Activated CD8-positive, alpha-beta memory T cell treated with anti-CD3 and anti-CD28 coated beads for 24 hours (primary cell): ENCODE measurements at regions not wholly inside any gene's neighbourhood (a gene's known extent, or its start where the extent isn't known, plus 50 kb on each side); places are given as distances from the start of the nearest gene placed in this dataset.
"Not testable (repeated sequence)": the region's sequence is repeated elsewhere in the genome, so short reads cannot be mapped to it uniquely, and the experiment has no call there.

Experiments used
- DNase-seq: peaks from one replicate; pipeline ENCODE4 v3.0.0-alpha.2; 2020

DNA sequence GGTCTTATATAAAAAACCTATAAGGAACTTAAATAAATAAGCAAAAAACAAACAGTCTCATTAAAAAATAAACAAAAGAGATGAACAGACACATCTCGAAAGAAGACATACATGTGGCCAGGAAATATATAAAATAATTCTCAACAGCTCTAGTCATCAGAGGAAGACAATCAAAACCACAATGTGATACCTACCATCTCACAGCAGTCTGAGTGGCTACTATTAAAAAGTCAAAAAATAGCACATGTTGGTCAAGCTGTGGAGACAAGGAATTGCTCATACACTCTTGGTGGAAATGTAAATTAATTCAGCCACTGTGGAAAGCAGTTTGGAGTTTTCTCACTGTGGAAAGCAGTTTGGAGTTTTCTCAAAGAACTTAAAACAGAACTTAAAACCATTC lies 100.3 kb upstream of the ADAMTS5 start:
- no peak for DNase-seq

GRCh38 chr21:27062443-27062842 lies 95.6 kb upstream of the ADAMTS5 start:
- DNase-seq, result no peak

DNA sequence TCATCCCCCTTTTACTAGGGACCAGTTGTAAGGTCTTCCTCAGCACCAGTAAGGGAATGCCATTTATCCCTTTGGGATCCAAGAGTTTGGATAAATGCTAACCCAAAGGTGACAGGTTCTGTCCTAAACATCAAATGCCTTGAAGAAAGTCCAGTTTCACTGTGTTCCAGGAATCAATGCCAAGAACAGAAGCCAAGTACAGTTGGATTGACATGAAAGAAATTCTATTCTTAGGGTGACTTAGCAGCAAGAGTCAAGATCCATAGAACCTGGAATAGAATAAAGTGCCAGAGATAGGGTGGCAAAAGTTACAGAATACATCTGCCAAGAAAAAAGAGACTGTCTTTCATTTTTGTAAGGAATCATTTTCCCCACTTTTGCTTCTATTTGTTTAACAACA lies 94.9 kb upstream of the ADAMTS5 start:
- DNase-seq, result no peak

DNA sequence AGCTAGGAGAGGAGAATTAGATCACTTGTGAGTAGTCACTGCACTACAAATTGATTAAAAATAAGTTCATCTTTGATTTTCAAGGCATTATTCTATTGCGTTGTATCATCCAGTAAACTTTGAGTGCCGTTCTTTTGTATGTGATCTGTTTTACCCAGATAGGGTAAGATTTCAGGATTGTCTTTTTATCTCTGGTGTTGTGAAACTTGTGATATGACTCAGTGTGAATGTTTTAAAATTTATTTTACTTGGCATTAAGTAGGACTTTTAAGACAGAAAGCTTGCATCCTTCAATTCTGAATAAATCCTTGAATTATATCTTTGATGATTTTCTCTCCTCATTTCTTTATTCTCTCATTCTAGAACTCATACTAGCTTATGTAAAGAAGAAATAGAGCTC lies 93.3 kb upstream of the ADAMTS5 start:
- DNase-seq, result no peak

DNA sequence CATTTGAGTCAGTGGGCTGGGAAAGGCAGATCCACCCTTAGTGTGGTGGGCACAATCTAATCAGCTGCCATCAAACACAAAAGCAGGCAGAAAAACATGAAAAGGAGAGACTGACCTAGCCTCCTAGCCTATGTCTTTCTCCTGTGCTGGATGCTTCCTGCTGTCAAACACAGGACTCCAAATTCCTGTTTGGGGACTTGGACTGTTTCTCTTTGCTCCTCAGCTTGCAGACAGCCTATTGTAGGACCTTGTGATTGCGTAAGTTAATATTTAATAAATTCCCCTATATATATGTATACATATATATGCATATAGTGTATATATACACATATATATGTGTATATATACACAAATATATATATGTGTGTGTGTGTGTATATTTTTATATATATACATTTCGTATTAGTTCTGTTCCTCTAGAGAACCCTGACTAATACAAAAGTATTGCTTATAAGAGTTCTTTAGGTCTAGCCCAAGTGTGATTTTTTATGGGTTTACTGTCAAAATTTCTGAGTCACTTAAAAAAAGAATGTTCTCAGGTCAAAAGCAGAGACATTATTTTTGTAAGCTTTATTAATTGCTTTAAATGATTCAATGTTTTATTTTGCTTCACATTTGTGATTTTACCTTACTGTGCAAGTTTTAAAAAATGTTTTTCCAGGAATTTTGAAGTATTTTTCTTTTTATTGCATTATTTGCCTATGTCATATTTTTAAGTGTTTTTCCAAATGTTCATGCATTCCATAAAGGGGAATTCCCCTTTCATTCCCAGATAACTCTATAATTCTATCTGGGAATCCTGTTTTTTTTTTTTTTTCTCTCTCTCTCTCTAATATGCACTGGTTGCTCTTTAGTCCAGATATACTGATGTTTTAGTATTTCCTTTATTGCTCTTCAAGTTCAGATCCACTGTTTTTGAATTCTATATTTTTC lies 92.1 kb upstream of the ADAMTS5 start:
- no peak for DNase-seq

- no peak for DNase-seq
These were observed 91.1 kb upstream of the ADAMTS5 start for GRCh38 chr21:27057997-27058396.

- no peak for DNase-seq
These were observed 80.9 kb upstream of the ADAMTS5 start for GRCh38 chr21:27047658-27048314.

DNA sequence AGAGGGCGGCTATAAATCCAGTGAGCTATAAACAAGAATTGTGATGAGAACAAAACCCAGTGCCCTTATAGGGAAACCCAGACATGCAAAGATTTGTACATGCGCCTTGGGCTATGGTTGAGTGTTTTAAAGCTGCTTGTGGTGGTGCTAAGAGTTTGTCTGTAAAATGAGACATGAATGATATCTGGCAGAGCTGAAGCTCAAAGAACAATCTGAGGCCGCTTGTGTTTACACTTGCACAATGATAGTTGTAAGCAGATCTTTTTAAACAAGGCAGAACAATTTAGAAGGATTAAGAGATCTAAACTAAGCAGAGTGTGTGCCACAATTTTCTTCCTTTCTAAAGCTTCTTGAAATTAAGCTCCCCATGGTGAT lies 80.4 kb upstream of the ADAMTS5 start:
- DNase-seq, result no peak

- DNase-seq, result no peak
These were observed 78.5 kb upstream of the ADAMTS5 start for GRCh38 chr21:27045281-27045985.

DNA sequence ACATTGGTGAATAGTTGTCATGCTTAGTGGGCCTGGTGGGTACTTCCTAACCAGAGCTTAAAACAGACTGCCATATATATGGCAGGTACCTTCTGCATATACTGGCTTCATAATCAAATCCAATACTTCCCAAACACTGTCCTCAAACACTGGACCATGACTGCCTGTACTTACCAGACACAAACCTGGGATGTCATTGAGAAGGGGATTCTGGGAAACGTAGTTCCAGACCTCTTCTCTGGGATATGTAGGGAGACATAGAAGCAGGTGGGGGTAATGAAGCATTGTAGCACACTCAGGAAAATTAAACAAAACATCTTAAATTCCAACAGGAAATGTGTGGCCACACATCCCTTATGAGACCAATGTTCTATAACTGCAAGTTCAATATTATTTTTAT lies 76.5 kb upstream of the ADAMTS5 start:
- DNase-seq, result no peak

DNA sequence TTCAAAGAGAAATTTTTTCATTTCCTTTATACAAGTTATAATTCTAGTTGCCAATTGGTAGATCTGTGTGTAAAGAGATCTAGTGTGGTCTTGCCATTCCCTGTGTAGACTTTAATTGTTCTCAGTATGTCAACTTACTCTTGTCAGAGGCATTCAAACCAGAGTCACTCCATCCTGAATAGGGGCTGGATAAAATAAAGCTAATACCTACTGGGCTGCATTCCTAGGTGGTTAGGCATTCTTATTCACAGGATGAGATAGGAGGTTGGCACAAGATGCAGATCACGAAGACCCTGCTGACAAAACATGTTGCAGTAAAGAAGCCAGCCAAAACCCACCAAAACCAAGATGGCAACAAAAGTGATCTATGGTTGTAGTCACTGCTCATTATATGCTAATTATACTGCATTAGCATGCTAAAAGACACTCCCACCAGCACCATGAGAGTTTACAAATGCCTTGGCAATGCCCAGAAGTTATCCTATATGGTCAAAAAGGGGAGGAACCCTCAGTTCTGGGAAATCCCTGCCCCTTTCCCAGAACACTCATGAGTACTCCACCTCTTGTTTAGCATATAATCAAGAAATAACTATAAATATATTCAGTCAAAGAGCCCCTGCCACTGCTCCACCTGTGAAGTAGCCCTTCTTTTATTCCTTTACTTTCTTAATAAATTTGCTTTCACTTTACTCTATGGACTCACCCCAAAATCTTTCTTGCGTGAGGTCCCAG lies 74.0 kb upstream of the ADAMTS5 start:
- no peak for DNase-seq

DNA sequence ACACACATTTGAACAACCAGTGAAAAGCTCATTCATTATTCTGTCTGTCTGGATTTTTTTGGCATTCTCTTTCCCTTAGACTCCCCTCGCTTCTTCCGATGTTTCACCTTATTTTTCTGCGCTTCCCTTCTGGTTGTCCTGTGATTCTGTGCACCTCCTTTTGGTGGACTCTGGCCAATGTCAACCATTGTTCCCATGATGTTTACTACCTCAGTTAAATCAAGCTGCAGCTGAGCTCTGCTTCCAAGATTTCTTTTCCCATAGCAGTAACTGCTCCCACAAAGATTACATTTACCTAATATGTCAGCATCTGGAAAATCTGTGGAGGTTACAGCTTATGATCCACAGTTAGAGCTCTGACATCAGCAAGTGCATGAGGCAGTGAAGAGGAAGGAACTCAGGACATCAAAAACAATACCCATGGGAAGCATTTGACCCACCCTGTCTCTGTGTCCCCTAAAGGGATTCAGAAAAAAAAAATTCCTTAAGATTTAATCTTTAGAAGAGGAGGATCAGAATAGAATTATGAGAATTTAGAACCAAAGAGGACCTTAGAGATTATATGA lies 69.9 kb upstream of the ADAMTS5 start:
- no peak for DNase-seq

DNA sequence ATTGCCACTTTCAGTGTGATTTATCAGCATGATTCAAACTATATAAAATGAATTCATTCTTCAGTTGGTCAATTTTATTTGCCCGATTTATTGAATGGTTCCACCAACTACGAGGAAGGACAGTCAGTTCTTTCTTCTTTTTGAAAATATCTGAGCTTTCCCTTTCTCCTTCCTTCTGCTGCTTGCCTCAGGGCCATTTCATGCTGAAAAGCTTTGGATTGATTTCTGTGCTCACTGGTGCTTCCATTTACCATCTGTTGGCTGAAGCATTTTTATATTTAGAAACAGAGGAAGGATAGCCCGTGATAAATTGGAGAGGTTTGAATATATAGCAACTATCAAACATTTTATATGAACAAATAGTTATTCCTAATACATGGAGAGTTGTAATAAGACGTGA lies 68.9 kb upstream of the ADAMTS5 start:
- DNase-seq, result no peak

DNA sequence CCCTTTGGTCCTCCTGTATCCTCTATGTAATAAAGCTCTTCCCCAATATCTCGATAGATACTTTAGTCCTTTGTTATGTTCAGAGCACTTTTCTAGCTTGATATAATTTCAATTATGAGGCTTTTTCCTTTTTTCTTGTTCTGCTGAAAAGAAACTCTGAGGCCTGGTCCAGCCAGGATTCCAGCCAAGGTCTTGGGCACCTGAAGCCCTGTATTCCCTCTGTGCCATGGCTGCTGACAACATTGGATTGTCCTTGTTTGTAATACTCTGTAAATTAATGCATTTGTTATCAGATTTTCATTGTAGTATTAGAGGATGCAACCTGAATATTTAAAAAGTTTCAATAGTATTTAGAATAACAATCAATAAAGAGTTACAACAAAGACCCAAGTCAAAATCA lies 67.9 kb upstream of the ADAMTS5 start:
- DNase-seq, result no peak

GRCh38 chr21:27033471-27033870 lies 66.6 kb upstream of the ADAMTS5 start:
- DNase-seq, result no peak

DNA sequence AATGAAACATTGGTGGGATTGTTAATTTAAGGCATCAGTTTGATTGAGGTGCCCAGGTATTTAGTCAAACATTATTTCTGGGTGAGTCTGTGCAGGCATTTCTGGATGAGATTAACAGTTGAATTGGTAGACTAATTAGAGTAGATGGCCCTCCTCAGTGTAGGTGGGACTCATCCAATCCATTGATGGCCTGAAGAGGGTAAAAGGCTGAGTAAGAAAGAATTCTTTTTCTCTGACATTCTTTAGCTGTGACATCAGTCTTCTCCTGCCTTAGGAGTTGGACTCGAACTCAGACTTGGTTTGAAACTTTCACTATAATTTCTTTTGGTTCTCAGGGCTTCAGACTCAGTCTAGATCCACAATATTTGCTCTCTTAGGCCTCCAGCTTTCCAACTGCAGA lies 59.6 kb upstream of the ADAMTS5 start:
- no peak for DNase-seq

DNA sequence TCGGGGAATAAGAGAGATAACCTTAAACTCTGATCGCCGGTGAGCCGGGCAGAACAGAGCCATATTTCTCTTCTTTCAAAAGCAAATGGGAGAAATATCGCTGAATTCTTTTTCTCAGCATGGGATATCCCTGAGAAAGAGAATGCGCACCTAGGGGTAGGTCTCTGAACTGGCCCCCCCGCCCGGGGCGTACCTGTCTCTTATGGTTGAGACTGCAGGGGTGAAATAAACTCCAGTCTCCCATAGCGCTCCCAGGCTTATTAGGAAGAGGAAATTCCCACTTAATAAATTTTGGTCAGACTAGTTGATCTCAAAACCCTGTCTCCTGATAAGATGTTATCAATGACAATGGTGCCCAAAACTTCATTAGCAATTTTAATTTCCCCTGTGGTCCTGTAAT lies 58.8 kb upstream of the ADAMTS5 start:
- not testable (repeated sequence) for DNase-seq

GRCh38 chr21:27024971-27025370 lies 58.1 kb upstream of the ADAMTS5 start:
- no peak for DNase-seq

DNA sequence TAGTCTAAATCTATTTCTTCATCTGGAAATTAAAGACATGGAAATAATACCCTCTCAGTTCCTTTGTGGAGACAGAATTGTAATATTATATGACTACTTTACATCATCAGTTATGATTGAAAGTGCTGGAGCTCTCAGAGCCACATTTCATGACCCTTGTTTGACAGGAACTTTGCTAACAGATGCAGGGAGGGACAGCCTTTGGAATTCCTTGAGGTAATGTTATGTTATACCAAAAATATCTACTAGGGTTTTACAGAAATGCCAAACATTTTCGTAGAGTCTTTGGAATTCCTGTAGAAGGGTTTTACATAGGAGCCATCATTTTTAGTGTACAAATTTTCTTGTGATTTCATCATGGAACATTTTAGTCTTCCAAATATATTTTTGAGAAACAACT lies 57.4 kb upstream of the ADAMTS5 start:
- DNase-seq, result no peak

GRCh38 chr21:27023186-27023585 lies 56.3 kb upstream of the ADAMTS5 start:
- DNase-seq, result no peak

- no peak for DNase-seq
These were observed 54.9 kb upstream of the ADAMTS5 start for GRCh38 chr21:27021801-27022200.

DNA sequence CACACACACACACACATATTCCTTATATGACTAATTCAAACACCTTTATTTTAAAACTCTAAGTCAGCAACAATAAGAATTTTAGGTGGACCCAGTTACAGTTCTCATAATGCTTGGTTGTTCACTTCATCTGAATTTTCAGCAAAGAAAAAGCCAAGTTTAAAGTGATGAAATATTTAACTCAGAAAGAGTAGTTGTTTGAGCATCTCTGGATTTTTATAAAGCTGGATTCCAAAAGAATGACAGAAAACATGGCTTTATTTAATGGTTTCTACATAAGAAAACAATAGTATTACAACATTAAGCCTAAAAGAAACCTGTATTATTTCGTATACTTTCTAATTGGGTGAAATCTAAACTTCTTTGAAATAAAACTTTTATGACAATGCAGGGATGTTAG lies 54.2 kb upstream of the ADAMTS5 start:
- DNase-seq, result no peak

- DNase-seq, result no peak
These were observed 50.4 kb upstream of the ADAMTS5 start for GRCh38 chr21:27017246-27017645.
